ENCODE measurements at regions not wholly inside any gene's neighbourhood (a gene's known extent, or its start where the extent isn't known, plus 50 kb on each side); places are given as distances from the start of the nearest gene placed in this dataset.

DNA sequence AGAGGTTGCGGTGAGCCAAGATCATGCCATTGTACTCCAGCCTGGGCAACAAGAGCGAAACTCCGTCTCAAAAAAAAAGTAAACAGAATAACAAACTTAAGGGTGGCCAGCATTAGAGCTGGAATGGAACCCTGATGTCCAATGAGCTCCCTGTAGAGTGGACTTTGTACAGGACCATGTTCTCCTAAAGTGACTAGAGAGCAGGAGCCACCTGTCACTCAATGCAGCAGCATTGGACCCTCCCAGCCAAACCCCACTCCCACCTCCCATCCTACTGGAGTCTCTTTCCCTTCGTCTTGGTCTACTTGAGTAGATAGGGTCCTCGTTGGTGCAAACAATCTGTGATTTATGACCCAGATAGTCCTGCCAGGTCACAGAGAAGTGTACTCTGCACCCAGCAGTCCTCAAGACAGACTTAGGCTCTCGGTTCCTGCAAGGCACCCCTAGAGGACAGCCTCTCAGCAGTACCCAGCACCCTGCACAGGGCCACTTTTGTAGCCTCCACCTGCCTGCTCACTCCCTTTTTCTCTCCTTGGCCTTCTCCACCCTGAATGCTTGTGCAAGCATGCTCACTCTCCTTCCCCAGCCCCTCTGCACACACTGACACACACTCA lies 69.2 kb upstream of the ZNF281 start:
- Mint-ChIP-seq H3K4me3 (no peak overlapping the region), H3K9me3 (no peaks in the 10 kb centered on the region), H3K4me1 (peaks cover 20% of the 10 kb centered on the region), H3K27ac (no peak overlapping the region), H3K36me3 (ENCODE audit: low read depth) (no peaks in the 10 kb centered on the region), H3K27me3 (ENCODE audit: low read depth, poor library complexity) (peaks cover 3% of the 10 kb centered on the region)
- TF ChIP-seq, protein P1, sequence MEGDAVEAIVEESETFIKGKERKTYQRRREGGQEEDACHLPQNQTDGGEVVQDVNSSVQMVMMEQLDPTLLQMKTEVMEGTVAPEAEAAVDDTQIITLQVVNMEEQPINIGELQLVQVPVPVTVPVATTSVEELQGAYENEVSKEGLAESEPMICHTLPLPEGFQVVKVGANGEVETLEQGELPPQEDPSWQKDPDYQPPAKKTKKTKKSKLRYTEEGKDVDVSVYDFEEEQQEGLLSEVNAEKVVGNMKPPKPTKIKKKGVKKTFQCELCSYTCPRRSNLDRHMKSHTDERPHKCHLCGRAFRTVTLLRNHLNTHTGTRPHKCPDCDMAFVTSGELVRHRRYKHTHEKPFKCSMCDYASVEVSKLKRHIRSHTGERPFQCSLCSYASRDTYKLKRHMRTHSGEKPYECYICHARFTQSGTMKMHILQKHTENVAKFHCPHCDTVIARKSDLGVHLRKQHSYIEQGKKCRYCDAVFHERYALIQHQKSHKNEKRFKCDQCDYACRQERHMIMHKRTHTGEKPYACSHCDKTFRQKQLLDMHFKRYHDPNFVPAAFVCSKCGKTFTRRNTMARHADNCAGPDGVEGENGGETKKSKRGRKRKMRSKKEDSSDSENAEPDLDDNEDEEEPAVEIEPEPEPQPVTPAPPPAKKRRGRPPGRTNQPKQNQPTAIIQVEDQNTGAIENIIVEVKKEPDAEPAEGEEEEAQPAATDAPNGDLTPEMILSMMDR (IDR thresholded peaks at IDR 0.05), result no peak
- DNase-seq, result no peak

DNA sequence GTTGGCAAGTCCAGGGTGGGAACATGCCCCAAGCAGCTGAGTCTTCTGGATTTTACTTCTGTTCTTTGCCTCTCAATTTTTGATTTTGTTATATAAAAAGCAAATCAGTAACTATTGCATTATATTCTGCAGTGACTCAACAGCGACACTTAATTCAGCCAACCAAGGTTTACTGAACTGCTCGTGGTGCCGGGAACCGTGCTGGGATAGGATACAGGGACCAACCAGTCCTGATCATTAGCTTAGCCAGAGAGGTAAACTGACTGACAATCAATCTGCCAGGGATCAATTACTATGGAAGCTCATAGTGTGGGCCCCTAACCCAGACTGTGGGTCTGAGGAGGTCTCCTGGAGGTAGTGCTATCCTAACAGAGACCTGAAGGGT lies 68.4 kb upstream of the ZNF281 start:
- peaks cover 20% of the 10 kb centered on the region for H3K4me1 Mint-ChIP-seq
- H3K27me3 Mint-ChIP-seq (ENCODE audit: low read depth, poor library complexity), result peaks cover 3% of the 10 kb centered on the region
- no peak overlapping the region for H3K27ac Mint-ChIP-seq
- H3K36me3 Mint-ChIP-seq (ENCODE audit: low read depth), result no peaks in the 10 kb centered on the region
- DNase-seq, result no peak
- H3K9me3 Mint-ChIP-seq, result no peaks in the 10 kb centered on the region
- TF ChIP-seq, protein P1 (IDR thresholded peaks at IDR 0.05), result no peak
- H3K4me3 Mint-ChIP-seq, result no peak overlapping the region

DNA sequence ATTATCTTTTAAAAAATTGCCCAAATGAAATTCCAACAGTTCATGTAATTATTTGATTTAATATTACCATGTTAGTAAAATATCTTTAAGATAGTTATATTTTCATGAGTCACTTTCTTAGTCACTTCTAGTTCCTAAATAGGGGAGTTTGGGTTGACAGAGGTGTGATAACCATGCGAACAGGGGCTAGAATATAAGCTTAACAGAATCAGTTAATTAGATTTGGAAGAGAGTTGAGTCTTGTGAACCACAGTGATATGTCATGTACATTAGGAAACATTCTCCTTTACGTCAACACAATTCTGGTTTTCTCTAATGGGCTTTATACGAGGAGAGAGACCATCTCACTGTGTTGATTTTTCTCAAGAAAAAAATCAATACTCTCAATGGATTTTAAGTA lies 64.8 kb upstream of the ZNF281 start:
- H3K27ac Mint-ChIP-seq, result no peak overlapping the region
- no peak for DNase-seq
- H3K36me3 Mint-ChIP-seq (ENCODE audit: low read depth), result no peaks in the 10 kb centered on the region

DNA sequence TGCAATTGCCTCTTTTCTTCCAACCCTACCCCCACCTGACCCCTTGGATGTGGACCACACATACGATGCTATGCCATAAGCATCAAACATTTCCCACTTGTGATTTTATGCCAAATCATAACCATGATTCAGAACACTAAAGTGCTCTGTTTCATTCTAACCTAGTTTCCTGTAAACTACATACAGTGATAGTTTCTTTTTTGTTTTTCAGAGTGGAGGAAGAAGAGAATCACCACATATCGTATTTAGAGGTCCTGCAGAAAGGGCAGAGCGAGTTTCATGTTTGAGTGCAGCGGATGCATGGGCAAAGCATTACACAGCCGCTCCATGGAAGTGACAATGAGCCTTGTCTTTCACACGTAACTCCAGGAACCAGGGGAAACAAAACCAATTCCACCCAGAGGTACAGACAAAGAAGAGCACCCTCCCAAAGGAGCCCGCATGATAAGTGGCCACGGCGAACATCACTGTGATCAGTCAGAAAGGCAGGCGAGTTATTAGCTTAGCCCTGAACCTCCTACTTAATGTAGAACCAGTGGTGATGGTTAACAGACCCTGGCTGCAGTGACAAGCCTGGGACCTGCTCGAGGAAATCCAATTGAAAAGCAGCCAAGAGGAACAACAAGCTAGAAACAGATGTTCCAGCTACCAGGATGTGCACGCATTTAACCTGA lies 64.0 kb upstream of the ZNF281 start:
- DNase-seq, result peak; percentile 4
- TF ChIP-seq, protein P1 (IDR thresholded peaks at IDR 0.05), result no peak
- H3K9me3 Mint-ChIP-seq, result no peaks in the 10 kb centered on the region
- peaks cover 4% of the 10 kb centered on the region for H3K27me3 Mint-ChIP-seq (ENCODE audit: low read depth, poor library complexity)
- peaks cover 19% of the 10 kb centered on the region for H3K4me1 Mint-ChIP-seq
- peak overlapping the region; percentile 77 for H3K27ac Mint-ChIP-seq
- H3K4me3 Mint-ChIP-seq, result no peak overlapping the region
- no peaks in the 10 kb centered on the region for H3K36me3 Mint-ChIP-seq (ENCODE audit: low read depth)

More for the DNA sequence above, 64.8 kb upstream of the ZNF281 start:
- Mint-ChIP-seq H3K4me1 (peaks cover 19% of the 10 kb centered on the region), H3K9me3 (no peaks in the 10 kb centered on the region), H3K27me3 (ENCODE audit: low read depth, poor library complexity) (peaks cover 4% of the 10 kb centered on the region), H3K4me3 (no peak overlapping the region)
- TF ChIP-seq, protein P1 (IDR thresholded peaks at IDR 0.05), result no peak

DNA sequence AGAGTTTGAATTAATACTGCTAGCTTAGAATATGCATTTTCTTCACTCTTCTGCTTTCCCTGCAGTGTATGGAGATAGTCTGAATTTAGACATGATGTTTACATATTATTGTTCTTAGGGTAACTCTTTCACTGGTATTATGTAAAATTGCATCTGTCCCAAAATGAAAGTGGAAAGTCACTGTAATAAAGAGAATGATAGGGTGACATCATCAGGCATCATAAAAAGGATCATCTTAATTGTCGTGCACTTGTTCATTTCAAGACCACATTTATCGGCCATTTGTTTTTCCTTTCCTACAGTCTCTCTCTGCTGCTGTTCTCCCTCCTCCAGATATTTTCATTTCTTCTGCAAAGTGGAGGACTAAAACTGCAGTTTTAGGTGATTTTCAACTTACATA lies 61.9 kb upstream of the ZNF281 start:
- peaks cover 16% of the 10 kb centered on the region for H3K4me1 Mint-ChIP-seq
- H3K9me3 Mint-ChIP-seq, result no peaks in the 10 kb centered on the region

More for the DNA sequence above, 61.9 kb upstream of the ZNF281 start:
- no peak overlapping the region for H3K27ac Mint-ChIP-seq
- H3K27me3 Mint-ChIP-seq (ENCODE audit: low read depth, poor library complexity), result peaks cover 4% of the 10 kb centered on the region
- no peaks in the 10 kb centered on the region for H3K36me3 Mint-ChIP-seq (ENCODE audit: low read depth)
- H3K4me3 Mint-ChIP-seq, result no peak overlapping the region
- no peak for DNase-seq
- TF ChIP-seq, protein P1 (IDR thresholded peaks at IDR 0.05), result no peak
